Stimulated activated CD8-positive, alpha-beta memory T cell treated with anti-CD3 and anti-CD28 coated beads, Interleukin-12 subunit alpha, Interleukin-12 subunit beta, amount 100 ng/mL, for 1 hour (primary cell): ENCODE measurements at regions not wholly inside any gene's neighbourhood (a gene's known extent, or its start where the extent isn't known, plus 50 kb on each side); places are given as distances from the start of the nearest gene placed in this dataset.

Experiments
- DNase-seq: peaks from one replicate; pipeline ENCODE4 v3.0.0-alpha.2; 2020; ENCODE audit warnings: low read depth

GRCh38 chr2:58913082-58913726 lies 672.1 kb upstream of the FANCL start:
- no peak for DNase-seq

GRCh38 chr2:58911877-58912276 lies 670.8 kb upstream of the FANCL start:
- no peak for DNase-seq

DNA sequence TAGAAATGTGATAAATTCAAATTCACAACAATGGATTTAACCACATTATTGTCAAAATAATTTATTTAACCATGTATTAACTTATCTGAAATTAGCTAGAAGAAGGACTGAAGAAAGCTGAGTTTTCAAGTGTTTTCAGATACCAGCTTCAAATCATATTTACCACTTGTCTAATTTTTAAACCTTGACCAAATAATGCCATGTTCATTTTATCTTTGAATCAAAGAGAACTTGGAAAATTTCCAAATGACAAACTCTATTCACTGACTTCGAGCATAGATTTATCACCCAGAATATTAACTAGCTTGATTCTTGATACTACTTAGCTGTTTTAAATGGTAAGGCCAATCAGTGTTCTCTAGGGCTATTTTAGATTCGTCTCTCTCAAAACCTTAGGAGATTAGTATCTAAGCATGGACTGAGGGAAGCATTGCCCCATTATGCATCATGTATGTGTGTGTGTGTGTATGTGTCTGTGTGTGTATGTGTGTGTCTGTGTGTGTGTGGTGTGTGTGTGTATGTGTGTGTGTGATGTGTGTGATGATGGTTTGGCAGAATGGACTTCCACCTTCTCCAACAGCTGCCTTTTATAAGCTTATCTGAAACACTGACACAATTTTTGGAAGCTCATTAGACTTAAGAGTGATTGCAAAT lies 667.5 kb upstream of the FANCL start:
- no peak for DNase-seq

DNA sequence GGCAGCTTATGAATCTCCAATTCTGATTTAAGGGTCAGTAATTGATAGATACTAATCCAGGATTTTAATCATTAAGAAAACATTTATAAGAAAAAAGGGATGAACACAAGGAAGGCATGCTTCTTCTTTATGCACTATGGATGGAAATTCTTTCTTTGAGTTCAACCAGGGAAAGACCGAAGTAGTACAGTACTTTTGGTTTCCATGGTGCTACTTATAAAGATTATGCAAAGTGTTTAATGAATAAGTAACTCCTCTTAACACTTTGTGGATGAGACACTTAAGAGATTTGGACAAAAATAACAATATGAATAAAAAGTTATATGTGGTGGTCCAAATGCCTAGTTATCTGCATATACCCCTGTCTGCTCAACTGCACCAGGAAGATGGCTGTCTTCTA lies 666.5 kb upstream of the FANCL start:
- no peak for DNase-seq

- no peak for DNase-seq
Observed at GRCh38 chr2:58906081-58906645, 665.0 kb upstream of the FANCL start.

DNA sequence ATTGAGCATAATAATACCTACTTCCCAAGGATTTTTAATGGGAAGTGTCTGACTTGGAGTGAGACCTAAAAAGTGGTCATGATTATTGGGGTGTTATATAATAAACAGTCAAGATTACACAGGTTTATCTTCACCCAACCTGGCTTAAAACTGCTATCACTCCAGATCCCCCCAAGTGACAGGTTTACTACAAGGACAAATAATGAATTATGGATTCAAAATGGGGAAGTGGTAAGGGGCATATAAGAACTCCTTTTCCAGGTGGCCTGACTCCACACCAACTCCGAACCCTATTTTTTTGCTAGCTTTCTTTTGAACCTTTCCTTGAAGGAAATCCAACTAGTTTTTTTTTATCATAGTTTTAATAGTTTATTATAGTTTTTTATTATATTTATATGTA lies 663.0 kb upstream of the FANCL start:
- DNase-seq = no peak

DNA sequence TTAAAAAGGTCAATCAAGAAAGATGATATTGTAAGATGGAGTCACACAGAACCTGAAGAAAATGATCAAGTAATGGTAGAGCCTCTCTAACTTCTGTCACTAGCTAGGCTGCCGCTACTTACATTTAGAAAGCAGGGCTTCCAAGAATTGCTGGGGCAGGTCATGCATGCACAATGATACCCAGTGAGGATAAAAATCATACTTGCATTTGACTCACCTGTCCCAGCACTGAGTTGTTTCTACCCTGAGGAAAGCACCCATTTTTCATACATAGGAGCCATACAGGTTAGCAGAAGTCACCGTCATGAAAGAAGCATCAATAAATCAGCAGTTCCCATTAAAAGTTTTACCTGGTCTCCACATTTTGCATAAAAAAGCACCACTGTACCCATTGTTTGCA lies 662.3 kb upstream of the FANCL start:
- DNase-seq = no peak

DNA sequence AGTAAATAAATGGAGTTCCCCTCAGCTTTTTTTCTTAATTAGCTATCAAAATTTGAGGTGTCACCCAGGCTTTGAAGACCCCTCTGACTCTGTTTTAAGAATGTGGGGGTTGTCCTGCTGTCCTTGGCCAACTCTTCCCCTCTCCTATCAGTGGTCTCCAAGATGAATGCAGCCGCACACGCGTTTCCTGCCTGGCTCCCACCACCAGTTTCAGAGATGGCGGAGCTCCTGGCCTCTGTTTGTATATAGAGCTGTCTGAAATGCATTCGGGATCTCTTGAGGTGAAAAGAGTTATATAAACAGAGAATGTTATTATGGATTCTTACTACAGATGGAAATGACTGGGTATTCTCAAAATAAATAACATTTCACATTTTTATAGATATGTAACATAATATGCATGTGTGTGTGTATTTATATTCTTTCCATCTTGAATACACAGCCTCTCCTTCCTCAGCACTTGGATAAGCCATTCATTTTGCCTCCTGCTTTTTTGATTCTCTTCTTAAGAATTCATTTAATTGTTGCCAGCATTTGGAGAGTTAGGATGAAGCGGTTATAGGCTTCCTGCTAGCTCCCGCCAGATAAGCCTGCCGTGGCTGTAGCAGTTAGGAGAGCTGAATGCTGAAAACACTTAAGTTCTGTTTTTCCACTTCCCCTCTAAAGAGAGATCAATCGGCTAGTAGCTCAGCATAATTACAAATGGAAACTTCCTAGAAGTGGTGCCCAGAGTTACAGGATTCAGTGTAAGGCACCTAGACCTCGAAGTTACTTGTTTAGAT lies 659.3 kb upstream of the FANCL start:
- DNase-seq = no peak

GRCh38 chr2:58899692-58900091 lies 658.6 kb upstream of the FANCL start:
- DNase-seq = no peak

GRCh38 chr2:58896638-58897037 lies 655.5 kb upstream of the FANCL start:
- DNase-seq = no peak

- no peak for DNase-seq
Observed at GRCh38 chr2:58895857-58896256, 654.7 kb upstream of the FANCL start.

GRCh38 chr2:58893656-58894351 lies 652.7 kb upstream of the FANCL start:
- DNase-seq = no peak

DNA sequence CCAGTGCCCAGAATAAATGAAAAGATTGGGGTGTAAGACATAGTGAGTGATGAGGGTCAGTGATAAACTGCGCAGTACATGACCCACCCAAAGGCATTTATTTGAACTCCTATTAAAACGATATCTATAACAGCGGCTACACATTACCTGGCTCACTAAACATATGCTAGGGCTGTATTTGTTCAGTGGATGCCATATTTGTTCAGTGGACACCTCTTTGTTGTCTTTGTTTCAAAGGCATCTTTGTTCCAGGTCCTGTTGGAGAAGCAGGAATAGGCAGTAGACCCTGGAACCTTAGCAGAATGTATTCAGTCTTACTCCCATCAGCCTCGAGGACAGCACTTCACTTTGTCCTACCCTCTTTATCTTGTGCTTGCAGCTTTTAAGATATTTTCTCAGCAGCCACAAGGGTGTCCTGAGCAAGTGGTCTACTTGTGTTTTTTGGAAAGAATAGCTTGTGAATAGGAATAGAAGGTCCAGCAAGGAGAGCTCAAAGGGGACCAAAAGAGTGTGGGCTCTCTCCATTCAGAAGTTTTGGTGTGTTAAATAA lies 650.8 kb upstream of the FANCL start:
- no peak for DNase-seq

DNA sequence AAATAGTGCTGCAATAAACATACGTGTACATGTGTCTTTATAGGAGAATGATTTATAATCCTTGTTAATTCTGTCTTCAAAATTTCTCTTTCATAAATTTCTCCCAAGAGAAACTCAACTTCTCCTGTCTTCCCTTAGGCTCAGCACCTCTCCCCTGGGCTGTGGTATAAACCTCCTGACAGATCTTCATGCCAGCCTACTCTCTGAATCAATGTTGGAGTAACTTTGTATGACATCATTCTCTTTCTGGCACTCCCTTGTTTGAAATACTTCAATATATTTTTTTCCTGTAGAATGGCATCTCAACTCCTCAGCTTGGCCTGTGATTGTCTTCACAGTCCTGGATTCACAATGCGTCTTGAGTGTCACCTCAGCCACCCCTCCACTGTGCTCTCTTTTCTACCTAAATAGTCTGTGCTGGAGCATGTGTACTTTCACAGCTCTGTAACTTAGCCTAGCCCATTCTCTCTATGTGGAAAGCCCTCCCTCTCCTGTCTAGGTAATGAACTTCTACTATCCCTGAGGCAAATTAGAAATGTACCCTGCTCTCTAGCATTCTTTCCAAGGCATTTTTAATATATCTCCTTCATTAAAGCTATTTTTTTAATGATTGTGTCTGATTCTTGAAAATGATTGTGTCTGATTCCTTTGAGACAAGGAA lies 649.9 kb upstream of the FANCL start:
- DNase-seq = no peak

DNA sequence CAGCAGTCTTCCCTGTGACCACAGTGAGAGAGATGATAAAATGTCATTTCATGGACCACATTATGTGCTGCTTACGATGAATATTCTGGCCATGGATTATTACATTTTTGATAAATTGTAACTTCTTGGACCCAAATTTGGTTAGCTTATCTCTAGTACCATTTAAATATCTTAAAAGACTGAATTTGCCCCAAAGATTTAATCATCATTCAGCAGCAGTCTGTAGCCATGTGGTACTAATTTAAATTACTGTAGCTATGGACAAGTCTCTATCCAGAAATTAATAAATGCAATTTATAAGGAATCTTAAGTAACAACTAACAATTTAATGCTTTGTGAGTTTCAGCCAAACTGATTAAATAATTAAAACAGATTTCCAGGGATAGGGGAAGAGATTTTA lies 644.9 kb upstream of the FANCL start:
- DNase-seq = no peak

GRCh38 chr2:58879834-58880233 lies 638.7 kb upstream of the FANCL start:
- no peak for DNase-seq

GRCh38 chr2:58878778-58879177 lies 637.7 kb upstream of the FANCL start:
- DNase-seq = no peak

DNA sequence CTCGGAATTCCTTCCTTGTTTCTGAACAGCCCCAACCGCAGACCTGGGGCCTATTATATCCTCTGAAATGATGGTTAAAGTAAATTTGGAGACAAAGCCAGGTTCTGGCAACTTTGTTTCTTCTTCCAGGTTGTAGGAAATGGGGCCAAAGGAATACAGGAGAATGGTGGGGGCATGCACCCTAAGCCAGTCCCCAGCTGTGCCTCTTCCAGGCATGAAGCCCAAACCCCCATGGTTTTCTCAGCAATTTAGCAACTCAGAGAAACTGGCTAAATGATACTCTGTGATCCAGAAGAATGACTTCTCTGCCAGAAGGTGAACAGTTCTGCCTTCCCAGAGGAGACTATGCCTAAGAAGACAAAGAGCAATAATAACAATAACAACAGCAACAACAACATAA lies 635.0 kb upstream of the FANCL start:
- no peak for DNase-seq

DNA sequence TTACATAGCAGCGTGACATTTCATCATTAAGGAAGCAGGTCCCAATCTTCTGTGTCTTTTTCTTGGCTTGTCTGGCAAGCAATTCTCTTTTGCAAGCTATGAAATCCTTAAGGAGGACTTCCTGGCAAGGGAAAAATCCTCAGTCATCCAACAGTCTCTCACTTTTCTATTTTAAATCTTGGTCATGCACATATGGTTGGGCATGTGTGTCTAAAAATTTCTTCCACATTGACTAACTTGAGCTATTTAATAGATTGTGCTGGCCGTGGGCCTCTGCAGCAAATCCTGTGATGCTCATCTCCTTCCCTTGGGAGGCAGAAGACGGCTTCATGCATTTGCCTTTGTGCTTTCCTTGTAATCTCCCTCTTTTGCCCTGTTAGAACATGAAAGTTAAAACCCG lies 634.3 kb upstream of the FANCL start:
- no peak for DNase-seq

- no peak for DNase-seq
Observed at GRCh38 chr2:58871469-58872142, 630.5 kb upstream of the FANCL start.

GRCh38 chr2:58870704-58871103 lies 629.6 kb upstream of the FANCL start:
- DNase-seq = no peak
